GM12875 (cell line): ENCODE measurements at regions not wholly inside any gene's neighbourhood (a gene's known extent, or its start where the extent isn't known, plus 50 kb on each side); places are given as distances from the start of the nearest gene placed in this dataset.

Source experiments
- H3K4me3 ChIP-seq: one replicate; pipeline ENCODE4 v1.5.1; 2011; ENCODE audit warnings: low read depth, low read length, control low read depth
- CTCF ChIP-seq: IDR thresholded peaks from 2 replicates; pipeline ENCODE4 v1.5.1; 2011; ENCODE audit warnings: low read depth, mild to moderate bottlenecking, control low read depth, inconsistent platforms, low read length, moderate library complexity, borderline replicate concordance; ENCODE audit not compliant: insufficient read depth

- no peak for TF ChIP-seq CTCF
- H3K4me3 ChIP-seq = no peak overlapping the region
These were observed 356.9 kb downstream of the C16orf95 start for GRCh38 chr16:86960266-86960665.

GRCh38 chr16:86961171-86961601, 356.0 kb downstream of the C16orf95 start:
- no peak for TF ChIP-seq CTCF
- no peak overlapping the region for H3K4me3 ChIP-seq

- TF ChIP-seq CTCF = no peak
These were observed 354.9 kb downstream of the C16orf95 start for GRCh38 chr16:86962259-86962658.

GRCh38 chr16:86962913-86963312, 354.3 kb downstream of the C16orf95 start:
- no peak for TF ChIP-seq CTCF
- no peak overlapping the region for H3K4me3 ChIP-seq

More at GRCh38 chr16:86962259-86962658, 354.9 kb downstream of the C16orf95 start:
- no peak overlapping the region for H3K4me3 ChIP-seq

GRCh38 chr16:86963600-86964575, 353.3 kb downstream of the C16orf95 start:
- no peak overlapping the region for H3K4me3 ChIP-seq
- no peak for TF ChIP-seq CTCF

- no peak overlapping the region for H3K4me3 ChIP-seq
- TF ChIP-seq CTCF = no peak
These were observed 352.4 kb downstream of the C16orf95 start for GRCh38 chr16:86964796-86965241.

GRCh38 chr16:86965331-86965730, 351.9 kb downstream of the C16orf95 start:
- no peak overlapping the region for H3K4me3 ChIP-seq
- TF ChIP-seq CTCF = no peak
